ENCODE measurements at regions not wholly inside any gene's neighbourhood (a gene's known extent, or its start where the extent isn't known, plus 50 kb on each side); places are given as distances from the start of the nearest gene placed in this dataset.

- no peak for DNase-seq
These were observed 347.4 kb downstream of the FGF9 start for GRCh38 chr13:22018076-22018835.

- DNase-seq: no peak
These were observed 347.9 kb downstream of the FGF9 start for GRCh38 chr13:22018836-22019210.

- DNase-seq: no peak
These were observed 353.6 kb downstream of the FGF9 start for GRCh38 chr13:22024381-22024994.

- DNase-seq: no peak
These were observed 356.7 kb downstream of the FGF9 start for GRCh38 chr13:22027566-22027965.

- DNase-seq: no peak
These were observed 358.0 kb downstream of the FGF9 start for GRCh38 chr13:22028831-22029230.

GRCh38 chr13:22030321-22030720 lies 359.4 kb downstream of the FGF9 start:
- no peak for DNase-seq

GRCh38 chr13:22031702-22032286 lies 360.9 kb downstream of the FGF9 start:
- no peak for DNase-seq

DNA sequence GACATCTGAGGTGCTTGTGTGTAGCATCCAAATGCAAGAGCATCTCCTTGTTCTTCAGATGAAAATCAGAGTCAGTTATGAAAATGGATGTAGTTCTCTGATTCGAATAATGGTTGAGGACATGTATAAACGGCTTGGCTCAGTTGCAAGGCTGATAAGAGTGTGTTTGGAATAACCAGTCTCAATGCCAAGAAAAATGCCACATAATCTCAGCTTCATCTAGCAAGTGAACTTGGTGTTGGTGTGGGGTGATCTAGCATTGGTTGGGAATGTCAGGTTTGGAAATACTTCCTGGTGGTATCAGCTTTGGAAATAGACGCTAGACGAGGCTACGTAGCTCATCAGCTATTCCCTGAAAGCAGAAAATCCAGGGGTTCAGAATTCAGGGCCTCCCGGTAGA lies 362.0 kb downstream of the FGF9 start:
- DNase-seq: no peak

DNA sequence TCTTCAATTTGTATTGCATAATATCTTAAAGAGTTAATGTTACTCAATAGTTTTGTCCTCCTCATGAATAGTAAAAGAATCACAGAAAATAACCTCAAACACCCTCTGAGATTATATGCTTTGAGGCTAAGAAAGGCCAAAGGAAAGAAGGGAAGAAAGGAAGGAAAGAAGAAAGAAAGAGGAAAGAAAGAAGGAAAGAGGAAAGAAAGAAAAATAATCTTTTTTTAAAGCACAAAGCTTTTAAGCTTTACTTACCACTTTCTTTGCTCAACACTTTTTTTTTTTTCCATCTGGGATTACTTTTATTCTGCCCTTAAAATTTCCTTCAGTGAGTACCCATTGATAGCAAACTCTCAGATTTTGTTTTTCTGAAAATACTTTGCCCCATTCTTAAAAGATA lies 369.1 kb downstream of the FGF9 start:
- no peak for DNase-seq

GRCh38 chr13:22040810-22041364 lies 370.0 kb downstream of the FGF9 start:
- DNase-seq: peak; percentile 12

DNA sequence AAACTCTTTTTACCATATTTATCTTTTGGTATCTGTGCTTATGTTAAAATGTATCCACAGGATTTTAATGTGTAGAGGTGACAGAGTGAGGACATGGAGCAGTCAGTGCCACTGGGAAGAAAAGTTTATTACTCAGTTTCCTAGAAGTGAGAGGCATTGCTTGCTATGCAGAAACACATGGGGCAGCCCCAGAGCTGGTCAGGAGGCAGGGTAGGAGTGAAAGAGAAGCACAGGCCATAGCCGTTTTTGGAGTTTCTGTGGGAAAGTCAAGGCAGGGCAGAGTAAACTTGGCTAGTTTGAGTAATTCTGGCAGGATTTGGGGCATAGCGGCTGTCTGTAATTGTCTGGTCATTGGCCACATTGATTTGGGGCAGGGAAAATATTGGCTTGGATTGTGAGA lies 370.9 kb downstream of the FGF9 start:
- no peak for DNase-seq

DNA sequence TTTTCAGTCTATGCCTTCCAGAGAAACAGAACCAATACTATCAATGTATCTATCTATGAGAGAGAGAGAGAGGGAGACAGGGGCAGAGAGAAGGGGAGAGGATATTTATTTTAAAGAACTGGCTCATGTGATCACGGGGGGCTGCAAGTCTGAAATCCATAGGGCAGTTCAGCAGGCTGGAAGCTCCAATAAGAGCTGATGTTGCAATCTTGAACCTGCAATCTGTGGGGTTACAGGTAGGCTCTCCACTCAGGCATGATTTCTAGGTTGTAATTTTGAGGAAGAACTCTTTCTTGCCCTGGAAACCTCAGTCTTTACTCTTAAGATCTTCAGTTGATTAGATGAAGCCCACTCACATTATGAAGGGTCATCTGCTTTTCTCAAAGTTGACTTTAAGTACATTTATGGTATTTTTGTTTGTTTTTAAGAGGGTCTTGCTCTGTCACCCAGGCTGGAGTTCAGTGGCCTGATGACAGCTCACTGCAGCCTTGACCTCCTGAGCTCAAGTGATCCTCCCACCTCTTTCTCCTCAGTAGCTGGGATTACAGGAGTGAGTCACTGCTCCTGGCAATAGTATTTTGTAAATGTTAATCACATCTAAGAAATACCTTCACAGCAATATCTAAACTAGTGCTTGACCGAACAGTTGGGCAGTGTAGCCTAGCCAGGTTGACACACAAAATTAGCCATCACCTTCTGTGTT lies 376.4 kb downstream of the FGF9 start:
- DNase-seq: no peak

GRCh38 chr13:22047785-22048104 lies 376.9 kb downstream of the FGF9 start:
- DNase-seq: no peak

- no peak for DNase-seq
These were observed 378.5 kb downstream of the FGF9 start for GRCh38 chr13:22049384-22049783.

DNA sequence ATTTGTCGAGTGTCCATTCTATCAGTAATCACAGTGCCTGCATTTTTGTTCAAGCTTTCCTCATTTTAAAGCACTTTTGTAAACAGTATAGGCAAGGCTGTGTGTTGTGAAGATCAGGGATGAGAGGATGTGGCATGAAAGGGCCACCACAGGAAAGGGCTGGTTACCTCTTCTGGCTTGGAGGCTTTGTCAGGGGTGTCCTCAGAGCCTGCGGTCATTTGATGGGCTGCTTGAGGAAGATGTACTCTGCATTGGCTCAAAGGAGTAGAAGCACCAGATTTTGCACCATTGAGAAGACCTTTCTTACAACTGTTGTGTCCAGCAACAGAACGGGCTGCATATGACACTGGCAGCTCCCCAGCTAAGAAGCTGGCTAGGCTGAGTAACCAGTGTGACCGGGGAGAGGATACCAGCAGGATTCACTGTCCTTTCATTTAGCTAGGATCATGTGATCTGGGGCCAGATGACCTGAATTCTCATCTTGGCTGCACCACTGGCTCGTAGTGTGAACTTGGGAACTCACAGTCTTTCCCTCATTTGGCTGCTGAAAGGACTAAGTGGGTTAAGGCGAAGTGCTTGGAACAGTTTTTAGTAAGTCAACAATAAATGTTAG lies 380.2 kb downstream of the FGF9 start:
- no peak for DNase-seq

DNA sequence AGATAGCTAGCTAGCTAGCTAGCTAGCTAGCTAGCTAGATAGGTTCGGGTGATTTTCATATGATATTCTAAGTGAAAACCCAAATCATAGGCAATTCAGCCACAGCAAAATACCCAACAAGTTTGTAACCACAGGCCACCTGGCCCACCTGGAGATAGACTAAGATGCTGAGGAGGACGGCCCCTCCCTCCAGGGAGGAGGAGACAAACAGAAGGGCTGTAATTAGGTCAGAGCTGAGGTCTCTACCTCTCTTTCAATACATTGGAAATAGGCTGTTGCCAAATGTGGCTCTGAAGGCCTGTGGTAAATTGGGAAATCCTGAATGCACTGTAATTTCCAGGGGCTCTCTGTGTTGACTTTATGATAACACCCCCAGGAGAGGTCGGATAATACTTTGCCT lies 382.2 kb downstream of the FGF9 start:
- DNase-seq: no peak

DNA sequence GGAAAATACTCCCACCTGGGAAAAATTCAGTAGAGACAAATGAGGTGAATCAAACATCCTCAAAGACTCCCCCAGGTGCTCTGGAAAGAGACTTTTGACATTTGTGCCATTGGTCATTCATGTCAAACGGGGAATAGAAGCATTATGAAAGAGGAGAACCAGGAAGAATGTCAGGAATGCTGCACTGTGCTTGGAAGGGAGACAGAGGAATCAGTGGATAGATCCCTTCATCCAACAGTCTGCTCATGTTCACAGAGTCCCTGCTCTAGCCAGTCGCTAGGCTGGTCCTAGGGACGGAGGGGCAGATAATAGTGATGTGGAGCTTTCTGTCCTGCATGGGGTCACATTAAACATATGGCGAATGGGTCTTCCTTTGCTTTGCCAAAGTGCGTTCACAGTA lies 384.4 kb downstream of the FGF9 start:
- no peak for DNase-seq

DNA sequence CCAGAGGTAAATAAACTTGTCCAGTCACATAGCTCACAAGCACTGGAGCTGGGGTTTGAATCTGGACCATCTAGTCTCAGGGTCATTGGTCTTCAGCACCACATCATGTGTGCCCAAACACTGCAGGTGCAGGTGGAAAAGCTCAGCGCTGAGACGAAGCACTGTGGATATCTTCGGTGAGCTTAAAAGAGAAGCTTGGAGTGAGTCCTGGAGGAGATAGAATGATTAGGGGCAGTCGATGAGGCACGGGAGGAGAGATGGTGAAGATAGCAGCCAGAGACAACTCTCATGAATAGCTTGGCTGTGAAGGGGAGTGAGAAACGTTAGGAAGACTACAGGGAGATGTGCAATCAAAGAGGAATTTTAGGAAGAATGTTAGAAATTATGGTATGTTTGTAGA lies 389.3 kb downstream of the FGF9 start:
- DNase-seq: no peak

GRCh38 chr13:22061371-22061805 lies 390.5 kb downstream of the FGF9 start:
- DNase-seq: peak; percentile 67

DNA sequence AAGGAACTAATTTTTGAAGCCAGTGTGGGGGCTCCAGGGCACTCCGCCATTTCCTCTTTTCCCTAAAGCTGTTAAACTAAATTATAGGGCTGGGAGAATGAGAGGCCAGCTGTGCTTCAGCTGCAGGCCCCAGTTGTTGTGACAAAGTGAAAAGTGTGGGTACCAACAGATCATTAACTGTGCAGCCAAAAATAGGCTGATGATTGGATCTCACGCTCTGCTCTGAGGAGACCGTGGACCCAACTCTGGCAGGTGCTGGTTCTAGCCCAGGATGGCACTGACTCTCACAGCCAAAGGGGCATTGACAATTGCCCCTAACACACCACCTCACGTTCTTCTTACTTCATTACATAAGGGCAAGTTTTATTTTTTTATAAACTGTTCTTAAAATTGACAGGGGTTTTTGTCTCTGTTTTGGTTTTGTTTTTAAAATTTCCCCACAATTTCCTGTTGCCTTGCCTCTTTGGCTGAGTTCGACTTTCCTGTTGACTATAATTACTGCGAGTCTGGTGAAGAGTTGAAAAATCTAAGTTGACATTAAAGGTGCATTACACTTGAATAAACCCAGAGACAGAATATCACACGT lies 391.0 kb downstream of the FGF9 start:
- DNase-seq: no peak

DNA sequence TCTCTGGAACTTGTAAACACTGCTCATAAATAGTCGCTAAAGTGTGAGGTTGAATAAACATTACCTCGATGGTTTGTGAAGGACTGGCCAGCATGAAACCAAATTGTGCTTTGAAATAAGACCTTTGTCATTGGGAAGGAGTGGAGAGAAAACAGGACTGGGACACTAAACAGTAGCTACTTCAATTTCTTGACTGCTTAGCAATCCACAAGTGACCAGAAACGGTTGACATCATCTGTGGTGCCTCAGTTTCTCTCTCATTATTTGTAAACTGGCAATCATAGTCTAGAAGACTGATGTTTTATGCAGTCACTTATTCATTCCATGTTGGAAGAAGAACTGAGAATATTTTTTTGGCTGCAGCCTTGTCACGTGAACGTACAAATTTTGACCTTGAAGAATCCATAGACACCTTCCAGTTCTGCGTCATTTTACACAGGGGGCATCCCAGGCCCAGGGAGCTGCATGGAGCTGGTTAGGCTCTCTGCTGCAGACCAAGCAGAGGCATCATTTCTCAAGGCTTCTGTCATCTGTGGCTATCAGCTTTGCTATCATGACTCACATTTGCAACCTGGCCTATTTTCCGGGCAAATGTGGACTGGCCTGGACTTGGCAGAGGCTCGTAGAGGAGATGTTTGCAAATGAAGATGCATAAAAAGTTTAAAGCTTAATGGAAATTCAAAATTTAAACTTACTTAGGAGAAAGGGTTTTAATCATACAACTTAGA lies 391.8 kb downstream of the FGF9 start:
- no peak for DNase-seq
